Heart right ventricle (tissue), 16 donors: ENCODE measurements at regions not wholly inside any gene's neighbourhood (a gene's known extent, or its start where the extent isn't known, plus 50 kb on each side); places are given as distances from the start of the nearest gene placed in this dataset.

Source experiments
- ATAC-seq, 8 donors: fragments of 200-7000 bp; cut with Tn5 transposase; one replicate each; pipeline ENCODE4 v1.9.1; 2020; ENCODE audit warnings: mild to moderate bottlenecking in 8 of 8, moderate library complexity in 8 of 8, moderate number of reproducible peaks in 1 of 8
- DNase-seq, 2 donors: peaks; one replicate each; pipeline ENCODE4 v3.0.0-alpha.2; 2020
- H3K27ac ChIP-seq, 10 donors: fragments of 200-600 bp; sonication (generic) in 2 of 10; one replicate each; pipeline versions ENCODE4 v1.5.0 to v1.8.0; 2020 to 2022; ENCODE audit warnings: mild to moderate bottlenecking in 3 of 10
- H3K27me3 ChIP-seq, 7 donors: fragments of 200-600 bp; one replicate each; pipeline ENCODE4 v1.8.0; 2021 to 2022; ENCODE audit warnings: mild to moderate bottlenecking in 2 of 7
- H3K36me3 ChIP-seq, 9 donors: fragments of 200-600 bp; sonication (generic) in 1 of 9; one replicate each; pipeline versions ENCODE4 v1.5.0 to v1.8.0; 2020 to 2022; ENCODE audit warnings: mild to moderate bottlenecking in 2 of 9
- H3K4me1 ChIP-seq, 9 donors: fragments of 200-600 bp; sonication (generic) in 1 of 9; one replicate each; pipeline versions ENCODE4 v1.5.0 to v1.8.0; 2020 to 2022; ENCODE audit warnings: mild to moderate bottlenecking in 4 of 9
- H3K4me3 ChIP-seq, 10 donors: fragments of 200-600 bp; sonication (generic) in 2 of 10; one replicate each; pipeline versions ENCODE4 v1.5.0 to v1.8.0; 2020 to 2022; ENCODE audit warnings: mild to moderate bottlenecking in 7 of 10, moderate library complexity in 2 of 10
- H3K9me3 ChIP-seq, 11 donors: fragments of 200-600 bp in 10 of 11; sonication (generic) in 2 of 11; one replicate each; pipeline versions ENCODE4 v1.5.0 to v1.8.0; 2013 to 2022; ENCODE audit warnings: mild to moderate bottlenecking in 2 of 11, control low read depth in 1 of 11, moderate library complexity in 1 of 11
- CTCF ChIP-seq, 9 donors: fragments of 200-600 bp; sonication (generic) in 2 of 9; IDR thresholded peaks; one replicate each; pipeline versions ENCODE4 v1.5.0 to v1.8.0; 2021 to 2022; ENCODE audit warnings: antibody characterized with exemption in 9 of 9, mild to moderate bottlenecking in 5 of 9, moderate library complexity in 1 of 9
- WGBS, 2 donors: extraction: QIAGEN DNeasy Blood & Tissue Kit; methylation state at CpG; one replicate each; pipeline ENCODE4 v1.1.7; 2013; ENCODE audit warnings: inconsistent platforms in 1 of 2; 5-methylcytosine and 5-hydroxymethylcytosine counted together
- intact Hi-C, 10 donors: fragments of 100-400 bp; cut with DNase I; formaldehyde crosslinking; loops; one replicate each; pipeline versions ENCODE4 v1.11.1 to v1.14.2; 2022
- donor health status: Arrhythmogenic right ventricular cardiomyopathy.
- donor health status: ischemic (EF 13 %, LVEDD 7.1; RV severe dilation, severe dysfunction).
- donor health status: healthy with polysubstance abuse.
- donor health status: DM: no; HTN: yes; CAD: no.
- donor health status: DM: no; HTN: no; CAD: no.
- donor health status: ischemic (EF 25% LVEDD 6.9; RV normal size, moderate dysfunction).
- donor health status: ischemic (EF 25% LVEDD 5.7; RV mildly dilated, moderate dysfunction).
- donor health status: healthy.
- donor health status: DM: yes; HTN: yes; CAD: no.
- donor health status: Ischemic cardiomyopathy.
- donor health status: ischemic (EF 35%, LVEDD 5.7; RV mildly dilated, moderate dysfunction).
- donor health status: nonischemic (EF 11% LVEDD 7.7; RV severe dilation, severe dysfunction).
- donor health status: DM: yes; HTN: yes; CAD: no.
- donor health status: PGD.
- donor health status: ischemic (EF 29% LVEDD 5.4; RV normal size, mild dysfunction).
- donor health status: nonischemic (EF 23%, LVEDD 6.1; RV moderate dilation, normal function).

- Histone ChIP-seq H3K4me3 (no peak overlapping the region), H3K4me1 (no peaks in the 10 kb centered on the region), H3K27me3 (no peaks in the 10 kb centered on the region), H3K36me3 (no peaks in the 10 kb centered on the region), H3K9me3 (peaks cover 0 to 7% (median 0%) of the 10 kb centered on the region in 11 donors), H3K27ac (no peak overlapping the region)
- ATAC-seq (no peak), DNase-seq (no peak)
- no peak for TF ChIP-seq CTCF (IDR thresholded peaks at IDR 0.05)
- intact Hi-C loops: no loop called here
Measured at GRCh38 chr14:86707071-86707470, 1177.1 kb downstream of the FLRT2 start.

- H3K9me3 ChIP-seq: peaks cover 0 to 5% (median 0%) of the 10 kb centered on the region in 11 donors
- no peak for ATAC-seq
- no peaks in the 10 kb centered on the region for H3K4me1 ChIP-seq
- no peaks in the 10 kb centered on the region for H3K27me3 ChIP-seq
- WGBS, 2 donors: 74 to 75% methylated on average over 1 of the region's 1 CpG
- H3K36me3 ChIP-seq: no peaks in the 10 kb centered on the region
- no peak overlapping the region for H3K4me3 ChIP-seq
- H3K27ac ChIP-seq: no peak overlapping the region
- no peak for TF ChIP-seq CTCF (IDR thresholded peaks at IDR 0.05)
- DNase-seq: no peak
- intact Hi-C loops: no loop called here
Measured at GRCh38 chr14:86683561-86683960, 1153.6 kb downstream of the FLRT2 start.

- Histone ChIP-seq H3K9me3 (peaks cover 0 to 3% (median 0%) of the 10 kb centered on the region in 11 donors), H3K27me3 (no peaks in the 10 kb centered on the region), H3K4me1 (no peaks in the 10 kb centered on the region), H3K36me3 (no peaks in the 10 kb centered on the region), H3K4me3 (no peak overlapping the region), H3K27ac (no peak overlapping the region)
- intact Hi-C loops: no loop called here
- WGBS, 2 donors: 75 to 76% methylated on average over 3 of the region's 3 CpGs
- TF ChIP-seq CTCF (IDR thresholded peaks at IDR 0.05): no peak
- ATAC-seq: no peak
- no peak for DNase-seq
Measured at GRCh38 chr14:86675059-86675458, 1145.1 kb downstream of the FLRT2 start.

GRCh38 chr14:86673523-86673969, 1143.6 kb downstream of the FLRT2 start:
- Histone ChIP-seq H3K4me1 (no peaks in the 10 kb centered on the region), H3K9me3 (no peaks in the 10 kb centered on the region), H3K27me3 (no peaks in the 10 kb centered on the region), H3K27ac (no peak overlapping the region), H3K4me3 (no peak overlapping the region), H3K36me3 (no peaks in the 10 kb centered on the region)
- no peak for TF ChIP-seq CTCF (IDR thresholded peaks at IDR 0.05)
- intact Hi-C loops: no loop called here
- ATAC-seq: no peak
- DNase-seq: no peak

GRCh38 chr14:86672080-86672479, 1142.1 kb downstream of the FLRT2 start:
- Histone ChIP-seq H3K4me3 (no peak overlapping the region), H3K27ac (no peak overlapping the region), H3K9me3 (no peaks in the 10 kb centered on the region), H3K4me1 (no peaks in the 10 kb centered on the region), H3K36me3 (no peaks in the 10 kb centered on the region), H3K27me3 (no peaks in the 10 kb centered on the region)
- ATAC-seq: no peak
- TF ChIP-seq CTCF (IDR thresholded peaks at IDR 0.05): no peak
- WGBS, 2 donors: 88 to 91% methylated on average over 2 of the region's 2 CpGs
- DNase-seq: no peak
- intact Hi-C loops: no loop called here
